Urothelium cell line (cell line): ENCODE measurements at regions not wholly inside any gene's neighbourhood (a gene's known extent, or its start where the extent isn't known, plus 50 kb on each side); places are given as distances from the start of the nearest gene placed in this dataset.

Source experiments
- DNase-seq: peaks from one replicate; pipeline ENCODE4 v3.0.0; 2011; ENCODE audit warnings: low spot score, mixed read lengths
- FAIRE-seq: peaks from 2 replicates; lab custom pipeline; 2011; peaks lifted over from hg19 to GRCh38; lab: Jason Lieb, UNC

- DNase-seq (no peak), FAIRE-seq (no peak)
Observed at GRCh38 chr14:25197885-25198284, 147.9 kb upstream of the STXBP6 start.

- no peak for DNase-seq
- FAIRE-seq = no peak
Observed at GRCh38 chr14:25180221-25180620, 130.3 kb upstream of the STXBP6 start.

GRCh38 chr14:25178255-25178654 lies 128.3 kb upstream of the STXBP6 start:
- DNase-seq (no peak), FAIRE-seq (no peak)

GRCh38 chr14:25150934-25151790 lies 101.2 kb upstream of the STXBP6 start:
- DNase-seq (peak; percentile 56), FAIRE-seq (no peak)

- no peak for FAIRE-seq
Observed at GRCh38 chr14:25150401-25150800, 100.5 kb upstream of the STXBP6 start.

GRCh38 chr14:25140411-25140810 lies 90.5 kb upstream of the STXBP6 start:
- no peak for DNase-seq
- no peak for FAIRE-seq

More at GRCh38 chr14:25150401-25150800, 100.5 kb upstream of the STXBP6 start:
- peak; percentile 36 for DNase-seq

- DNase-seq = no peak
- no peak for FAIRE-seq
Observed at GRCh38 chr14:25136811-25137210, 86.9 kb upstream of the STXBP6 start.

GRCh38 chr14:25134184-25134583 lies 84.2 kb upstream of the STXBP6 start:
- FAIRE-seq (no peak), DNase-seq (no peak)

- FAIRE-seq = peak; percentile 9
- DNase-seq = peak; percentile 83
Observed at GRCh38 chr14:25132732-25133422, 82.9 kb upstream of the STXBP6 start.

GRCh38 chr14:25132094-25132493 lies 82.1 kb upstream of the STXBP6 start:
- FAIRE-seq = no peak

GRCh38 chr14:25122843-25123242 lies 72.9 kb upstream of the STXBP6 start:
- no peak for DNase-seq
- no peak for FAIRE-seq

More at GRCh38 chr14:25132094-25132493, 82.1 kb upstream of the STXBP6 start:
- DNase-seq = no peak

- DNase-seq (no peak), FAIRE-seq (no peak)
Observed at GRCh38 chr14:25122211-25122610, 72.3 kb upstream of the STXBP6 start.

- peak; percentile 53 for DNase-seq
Observed at GRCh38 chr14:25121337-25122129, 71.6 kb upstream of the STXBP6 start.

GRCh38 chr14:25120261-25120660 lies 70.3 kb upstream of the STXBP6 start:
- DNase-seq (no peak), FAIRE-seq (no peak)

More at GRCh38 chr14:25121337-25122129, 71.6 kb upstream of the STXBP6 start:
- FAIRE-seq = no peak

- FAIRE-seq = no peak
- DNase-seq = no peak
Observed at GRCh38 chr14:25118671-25119070, 68.7 kb upstream of the STXBP6 start.

- FAIRE-seq = no peak
Observed at GRCh38 chr14:25117342-25117741, 67.4 kb upstream of the STXBP6 start.

GRCh38 chr14:25116607-25117006 lies 66.7 kb upstream of the STXBP6 start:
- no peak for DNase-seq
- FAIRE-seq = no peak

More at GRCh38 chr14:25117342-25117741, 67.4 kb upstream of the STXBP6 start:
- no peak for DNase-seq

- DNase-seq = no peak
- no peak for FAIRE-seq
Observed at GRCh38 chr14:25113394-25113793, 63.4 kb upstream of the STXBP6 start.

- FAIRE-seq = no peak
Observed at GRCh38 chr14:25111061-25111601, 61.2 kb upstream of the STXBP6 start.

GRCh38 chr14:25110106-25110505 lies 60.2 kb upstream of the STXBP6 start:
- no peak for DNase-seq

More at GRCh38 chr14:25111061-25111601, 61.2 kb upstream of the STXBP6 start:
- DNase-seq = peak; percentile 65

GRCh38 chr14:25108959-25109358 lies 59.0 kb upstream of the STXBP6 start:
- FAIRE-seq = no peak

More at GRCh38 chr14:25110106-25110505, 60.2 kb upstream of the STXBP6 start:
- no peak for FAIRE-seq

More at GRCh38 chr14:25108959-25109358, 59.0 kb upstream of the STXBP6 start:
- DNase-seq = peak; percentile 7
